SK-N-MC (cell line): ENCODE measurements at regions not wholly inside any gene's neighbourhood (a gene's known extent, or its start where the extent isn't known, plus 50 kb on each side); places are given as distances from the start of the nearest gene placed in this dataset.

Experiments
- DNase-seq: peaks from one replicate; pipeline ENCODE4 v3.0.0-alpha.2; 2011; ENCODE audit warnings: low read depth, low spot score
- H3K27ac ChIP-seq: fragments of 200-600 bp; sonication (generic); 2 replicates; pipeline ENCODE4 v1.5.1; 2016; ENCODE audit warnings: mixed run types
- H3K36me3 ChIP-seq: fragments of 200-600 bp; sonication (generic); 2 replicates; pipeline ENCODE4 v1.6.1; 2017; ENCODE audit warnings: antibody characterized with exemption, low read length, mixed read lengths; ENCODE audit not compliant: insufficient read depth
- H3K4me3 ChIP-seq: fragments of 200-600 bp; sonication (generic); 2 replicates; pipeline ENCODE4 v1.5.1; 2016
- H3K9ac ChIP-seq: fragments of 200-600 bp; sonication (generic); 2 replicates; pipeline ENCODE4 v1.8.0; 2017; ENCODE audit warnings: mixed run types, mixed read lengths; ENCODE audit not compliant: insufficient read length
- H3K9me3 ChIP-seq: fragments of 200-600 bp; sonication (generic); 2 replicates; pipeline ENCODE4 v1.6.1; 2017; ENCODE audit warnings: low read depth, mild to moderate bottlenecking, antibody characterized with exemption, low read length, moderate library complexity, mixed read lengths
- EZH2 ChIP-seq: fragments of 200-600 bp; sonication (generic); IDR thresholded peaks from one replicate; pipeline ENCODE4 v1.6.1; 2017; ENCODE audit warnings: antibody characterized with exemption
- FOXP2 ChIP-seq: optimal IDR thresholded peaks from 2 replicates; pipeline ENCODE3; 2011; ENCODE audit warnings: mild to moderate bottlenecking, moderate library complexity; ENCODE audit not compliant: insufficient read depth; ENCODE audit errors: extremely low read length, control extremely low read depth
- POLR2AphosphoS5 ChIP-seq: IDR thresholded peaks from 2 replicates; pipeline ENCODE4 v1.6.1; 2012; ENCODE audit warnings: mild to moderate bottlenecking, low read depth, low read length, borderline replicate concordance

DNA sequence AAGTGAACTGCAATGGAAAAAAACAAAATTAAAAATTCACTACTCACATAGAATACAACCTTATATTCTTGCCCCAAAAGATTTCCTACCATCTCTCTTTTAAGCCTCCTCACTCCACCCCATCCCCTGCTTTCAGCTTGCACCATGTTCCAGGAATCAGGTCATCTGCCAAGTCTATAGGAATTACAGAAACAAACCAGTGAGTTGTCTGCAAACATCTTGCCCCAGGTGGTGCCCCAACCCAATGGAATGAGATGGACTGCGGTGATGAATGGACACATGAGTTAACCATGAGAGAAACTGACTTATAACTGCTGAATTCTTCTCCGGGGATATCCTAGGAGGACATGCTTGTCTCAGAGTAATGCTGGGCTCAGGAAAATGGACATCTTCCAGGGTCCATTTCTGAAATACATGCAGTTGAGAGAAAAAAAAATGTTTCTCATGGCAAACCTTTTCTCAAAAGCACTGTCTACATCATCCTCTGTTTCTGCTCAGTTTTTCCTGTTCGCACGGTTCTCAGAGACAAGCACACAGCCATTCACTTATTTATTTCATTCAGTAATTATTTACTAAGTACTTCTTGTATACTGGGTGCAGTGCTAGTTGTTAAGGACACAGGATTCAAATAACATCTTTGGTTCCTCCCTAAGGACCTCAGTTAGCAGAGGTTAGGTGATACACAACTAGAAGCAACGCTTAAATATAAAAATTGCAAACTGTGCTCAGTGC, 350.0 kb downstream of the RND3 start:
- Histone ChIP-seq H3K4me3 (no peak overlapping the region), H3K9ac (no peak overlapping the region), H3K27ac (no peak overlapping the region), H3K36me3 (no peaks in the 10 kb centered on the region), H3K9me3 (no peaks in the 10 kb centered on the region)
- DNase-seq, result no peak
- TF ChIP-seq FOXP2, result no peak
- no peak for TF ChIP-seq POLR2AphosphoS5
- no peak for TF ChIP-seq EZH2

DNA sequence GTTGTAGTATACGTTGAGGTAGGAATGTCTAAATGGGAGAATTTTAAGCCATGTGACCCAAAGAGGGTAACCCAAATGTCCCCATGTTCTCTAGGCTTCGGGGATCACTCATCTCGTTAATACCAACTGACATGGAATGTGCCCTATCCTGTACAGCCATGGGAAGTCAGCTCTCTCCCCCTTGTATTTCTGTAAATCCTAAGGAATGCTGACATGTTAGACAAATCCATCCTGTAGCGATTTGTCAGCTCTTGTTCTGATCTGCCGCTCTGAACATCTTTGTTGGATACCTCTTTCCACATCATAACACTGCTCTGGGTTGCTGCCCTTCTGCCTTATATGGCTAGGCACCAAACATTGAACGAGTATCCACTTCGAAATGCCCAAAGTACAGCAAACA, 350.6 kb downstream of the RND3 start:
- Histone ChIP-seq H3K36me3 (no peaks in the 10 kb centered on the region), H3K4me3 (no peak overlapping the region), H3K9ac (no peak overlapping the region), H3K27ac (no peak overlapping the region), H3K9me3 (no peaks in the 10 kb centered on the region)
- no peak for DNase-seq
- TF ChIP-seq POLR2AphosphoS5 (no peak), FOXP2 (no peak), EZH2 (no peak)

DNA sequence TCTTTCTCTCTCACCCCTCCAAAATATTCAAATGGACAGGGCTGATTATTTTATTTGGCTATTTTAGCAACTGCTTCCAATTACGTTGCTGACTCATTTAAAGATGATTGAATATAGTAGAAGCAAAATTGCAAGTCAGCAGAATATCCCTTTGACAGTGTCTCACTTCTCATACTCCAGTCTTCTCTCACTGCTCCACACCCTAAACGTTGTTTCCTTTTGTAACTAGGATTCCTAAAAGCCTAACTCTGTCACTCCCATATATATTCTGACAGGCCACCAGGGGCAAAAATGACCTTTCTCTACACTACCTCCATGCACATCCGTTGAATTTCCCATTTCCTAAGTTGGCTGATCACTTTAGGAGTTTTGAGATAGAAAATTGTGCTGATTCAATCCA, 351.1 kb downstream of the RND3 start:
- no peaks in the 10 kb centered on the region for H3K9me3 ChIP-seq
- no peaks in the 10 kb centered on the region for H3K36me3 ChIP-seq
- DNase-seq, result no peak
- H3K27ac ChIP-seq, result no peak overlapping the region
- no peak overlapping the region for H3K9ac ChIP-seq
- TF ChIP-seq FOXP2 (no peak), POLR2AphosphoS5 (no peak), EZH2 (no peak)
- H3K4me3 ChIP-seq, result no peak overlapping the region

DNA sequence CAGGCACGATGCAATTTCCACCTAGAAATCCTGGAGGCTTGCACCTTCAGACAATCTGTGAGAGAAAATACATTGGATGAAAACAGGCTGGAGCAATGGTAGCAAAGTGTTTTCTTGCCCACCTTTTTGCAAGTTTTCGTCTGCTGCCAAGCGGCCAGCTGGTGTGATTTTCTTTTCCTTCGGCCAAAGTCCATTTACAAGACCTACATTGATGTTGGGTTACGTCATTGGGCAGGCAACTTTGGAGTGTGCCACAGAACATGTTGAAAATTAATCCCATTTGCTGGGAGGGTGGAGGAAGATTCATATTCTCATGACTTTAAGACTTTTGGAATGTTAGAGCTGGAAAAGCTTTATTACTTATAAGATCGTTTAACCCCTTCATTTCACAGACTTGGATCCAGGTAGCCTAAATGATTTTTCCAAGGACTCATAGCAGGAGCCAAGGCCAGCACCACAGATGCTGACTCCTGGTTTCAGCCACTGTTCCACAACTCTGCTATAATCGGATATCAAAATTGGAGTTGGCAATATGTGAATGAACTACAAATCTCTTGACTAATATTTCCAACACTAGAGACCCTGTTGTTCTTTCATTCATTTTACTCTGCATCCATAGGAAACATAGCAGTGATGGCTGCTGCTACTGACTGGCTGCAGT, 352.1 kb downstream of the RND3 start:
- no peak for DNase-seq
- TF ChIP-seq EZH2 (no peak), POLR2AphosphoS5 (no peak), FOXP2 (no peak)
- no peak overlapping the region for H3K27ac ChIP-seq

DNA sequence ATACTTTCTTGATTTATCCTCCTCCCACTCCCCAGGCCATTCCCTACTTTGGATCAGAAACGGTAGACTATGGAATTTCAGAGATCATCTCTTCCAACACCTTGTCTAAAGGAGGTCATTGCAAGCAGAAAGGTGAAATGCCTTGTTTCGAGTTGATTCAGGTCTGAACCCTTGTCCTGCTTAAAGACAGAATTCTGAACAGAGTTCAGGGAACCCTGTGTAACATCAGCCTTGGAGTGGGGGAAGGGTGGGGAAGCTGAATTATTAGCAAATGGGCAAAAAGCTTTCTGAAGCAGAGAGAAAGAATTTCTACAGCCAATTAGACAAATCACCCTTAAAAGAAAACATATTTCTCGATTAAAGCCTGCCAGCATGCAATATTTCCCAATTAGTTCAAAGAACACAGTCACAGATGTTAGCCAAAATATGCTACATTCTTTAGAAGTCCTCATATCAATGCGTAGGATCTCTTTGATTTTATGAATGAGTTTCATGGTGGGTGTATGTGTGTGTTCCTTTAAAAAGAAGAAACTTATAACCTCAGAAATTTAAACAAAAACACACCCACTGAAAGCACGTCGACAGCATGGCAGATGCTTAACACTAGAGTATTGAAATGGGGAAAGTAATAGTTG, 353.1 kb downstream of the RND3 start:
- H3K27ac ChIP-seq, result no peak overlapping the region
- TF ChIP-seq POLR2AphosphoS5, result no peak
- no peak for TF ChIP-seq EZH2
- DNase-seq, result no peak

More for the DNA sequence above, 352.1 kb downstream of the RND3 start:
- Histone ChIP-seq H3K9me3 (no peaks in the 10 kb centered on the region), H3K36me3 (no peaks in the 10 kb centered on the region), H3K9ac (no peak overlapping the region), H3K4me3 (no peak overlapping the region)

DNA sequence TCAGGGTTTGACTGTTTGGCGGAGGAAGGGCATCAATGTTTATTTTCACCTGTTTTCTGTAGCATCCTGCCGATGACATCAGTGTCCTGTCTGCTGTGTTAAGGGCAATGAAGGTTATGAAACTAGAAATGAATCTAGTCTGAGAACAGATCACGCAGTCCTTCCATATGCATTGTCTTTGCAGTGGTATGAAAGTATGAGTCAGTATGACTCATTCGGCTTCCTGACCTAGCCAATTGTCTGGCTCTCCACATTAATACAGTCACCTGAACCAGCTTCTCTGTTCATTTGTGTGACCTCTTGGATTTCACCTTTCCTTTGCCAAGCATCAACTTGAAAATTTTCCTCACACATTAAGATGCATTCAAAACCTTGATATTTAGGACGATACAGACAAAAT, 353.8 kb downstream of the RND3 start:
- no peaks in the 10 kb centered on the region for H3K36me3 ChIP-seq
- TF ChIP-seq FOXP2 (no peak), EZH2 (no peak), POLR2AphosphoS5 (no peak)
- no peak overlapping the region for H3K4me3 ChIP-seq
- H3K9ac ChIP-seq, result no peak overlapping the region
- H3K27ac ChIP-seq, result no peak overlapping the region
- no peaks in the 10 kb centered on the region for H3K9me3 ChIP-seq
- DNase-seq, result no peak

More for the DNA sequence above, 353.1 kb downstream of the RND3 start:
- Histone ChIP-seq H3K36me3 (no peaks in the 10 kb centered on the region), H3K9me3 (no peaks in the 10 kb centered on the region), H3K9ac (no peak overlapping the region), H3K4me3 (no peak overlapping the region)

DNA sequence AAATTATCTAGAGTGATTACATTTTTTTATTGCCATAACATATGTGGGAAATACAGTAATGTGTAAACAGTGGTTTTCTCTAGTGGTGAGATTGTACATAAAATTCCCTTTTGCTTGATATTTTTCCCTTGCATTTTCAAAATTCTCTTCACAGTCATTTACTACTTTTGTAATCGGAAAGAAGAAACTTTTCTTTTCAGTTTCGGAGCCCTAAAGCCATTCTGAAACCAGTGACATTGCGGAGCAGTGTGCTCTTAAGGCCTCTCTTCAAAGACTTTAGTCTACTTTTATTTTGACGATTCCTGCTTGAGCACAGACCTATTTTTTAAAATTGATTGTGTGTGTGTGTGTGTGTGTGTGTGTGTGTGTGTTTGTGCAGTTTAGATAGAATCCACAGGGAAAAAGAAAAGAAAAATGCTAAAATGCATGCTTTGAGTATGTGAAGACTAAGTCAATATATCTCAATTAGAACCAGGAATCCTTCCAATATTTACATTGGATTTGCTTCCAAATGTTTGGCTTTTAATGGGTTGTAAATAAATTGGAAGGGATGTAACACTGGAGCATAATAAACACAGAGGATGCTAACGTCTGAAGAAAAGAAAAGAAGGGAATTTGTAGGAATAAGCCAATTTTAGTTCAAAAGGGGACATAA, 357.4 kb downstream of the RND3 start:
- Histone ChIP-seq H3K4me3 (no peak overlapping the region), H3K27ac (no peak overlapping the region), H3K9ac (no peak overlapping the region), H3K9me3 (no peaks in the 10 kb centered on the region), H3K36me3 (no peaks in the 10 kb centered on the region)
- no peak for DNase-seq
- no peak for TF ChIP-seq FOXP2
- TF ChIP-seq EZH2, result no peak
- no peak for TF ChIP-seq POLR2AphosphoS5

DNA sequence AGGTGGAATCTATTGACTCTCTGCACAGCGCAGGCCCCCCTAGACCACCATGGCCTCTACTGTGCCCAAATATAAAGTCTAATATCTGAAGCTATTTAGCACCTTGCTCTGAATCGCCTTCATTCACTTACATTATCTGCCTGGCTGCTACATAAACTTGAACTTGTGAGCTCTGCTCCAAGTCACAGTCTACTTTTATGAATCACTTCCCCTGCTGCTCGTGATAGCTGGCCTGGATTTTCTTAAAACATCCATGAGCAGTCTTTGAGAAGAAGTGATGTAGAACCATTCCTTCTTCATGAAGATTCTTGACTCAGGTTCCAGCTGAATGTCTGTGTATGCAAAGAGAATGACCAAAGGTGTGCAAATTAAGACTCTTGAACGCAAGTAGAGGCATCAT, 359.5 kb downstream of the RND3 start:
- Histone ChIP-seq H3K9me3 (no peaks in the 10 kb centered on the region), H3K36me3 (no peaks in the 10 kb centered on the region), H3K9ac (no peak overlapping the region), H3K4me3 (no peak overlapping the region), H3K27ac (no peak overlapping the region)
- TF ChIP-seq FOXP2 (no peak), EZH2 (no peak), POLR2AphosphoS5 (no peak)
- DNase-seq, result no peak
